Natural killer cell treated with Interleukin-12 subunit alpha and Interleukin-12 subunit beta and Interleukin-15 and Interleukin-18, amount 100 ng/mL, for 72 hours (primary cell): ENCODE measurements at regions not wholly inside any gene's neighbourhood (a gene's known extent, or its start where the extent isn't known, plus 50 kb on each side); places are given as distances from the start of the nearest gene placed in this dataset.

ENCODE experiments used
- ATAC-seq, 2 donors: fragments of 150-1000 bp; cut with Tn5 transposase in 1 of 2; sonication (Bioruptor Pico), chemical (Tn5 transposase) in 1 of 2; 2 replicates each; pipeline ENCODE4 v1.10.0; 2021
- DNase-seq: peaks from one replicate; pipeline ENCODE4 v3.0.0; 2022; ENCODE audit warnings: low spot score
- H3K27ac Mint-ChIP-seq, 2 donors: 1 replicate in 1 of 2; 2 replicates in 1 of 2; pipeline ENCODE4 v1.8.0; 2022; ENCODE audit warnings: mixed read lengths in 2 of 2, mild to moderate bottlenecking in 1 of 2, moderate library complexity in 1 of 2
- H3K27me3 Mint-ChIP-seq, 2 donors: 1 replicate in 1 of 2; 2 replicates in 1 of 2; pipeline ENCODE4 v1.8.0; 2022; ENCODE audit warnings: mixed read lengths in 2 of 2
- H3K36me3 Mint-ChIP-seq: one replicate; pipeline ENCODE4 v1.8.0; 2022; ENCODE audit warnings: mixed read lengths
- H3K4me1 Mint-ChIP-seq, 2 donors: 1 replicate in 1 of 2; 2 replicates in 1 of 2; pipeline ENCODE4 v1.8.0; 2022; ENCODE audit warnings: low read depth in 2 of 2, mixed read lengths in 2 of 2, mild to moderate bottlenecking in 1 of 2
- H3K4me3 Mint-ChIP-seq: one replicate; pipeline ENCODE4 v1.8.0; 2022; ENCODE audit warnings: mixed read lengths
- H3K9me3 Mint-ChIP-seq: 2 replicates; pipeline ENCODE4 v1.8.0; 2022; ENCODE audit warnings: mixed read lengths

GRCh38 chr14:30427846-30428245, 131.1 kb upstream of the G2E3 start:
- H3K4me3 Mint-ChIP-seq, result no peak overlapping the region
- H3K9me3 Mint-ChIP-seq, result peaks cover 3% of the 10 kb centered on the region
- H3K4me1 Mint-ChIP-seq, result no peaks in the 10 kb centered on the region
- peaks cover 3 to 6% of the 10 kb centered on the region in 2 donors for H3K27me3 Mint-ChIP-seq
- DNase-seq, result no peak
- ATAC-seq, result no peak
- H3K27ac Mint-ChIP-seq, result no peak overlapping the region
- H3K36me3 Mint-ChIP-seq, result no peaks in the 10 kb centered on the region

- Mint-ChIP-seq H3K4me1 (no peaks in the 10 kb centered on the region), H3K9me3 (peaks cover 3% of the 10 kb centered on the region), H3K27ac (no peak overlapping the region), H3K4me3 (no peak overlapping the region), H3K36me3 (no peaks in the 10 kb centered on the region), H3K27me3 (peaks cover 0 to 3% of the 10 kb centered on the region in 2 donors)
- no peak for DNase-seq
- ATAC-seq, result no peak
Observed at GRCh38 chr14:30431552-30431951, 127.4 kb upstream of the G2E3 start.

GRCh38 chr14:30440961-30441360, 118.0 kb upstream of the G2E3 start:
- Mint-ChIP-seq H3K9me3 (no peaks in the 10 kb centered on the region), H3K4me3 (no peak overlapping the region), H3K27ac (no peak overlapping the region), H3K27me3 (peaks cover 7% of the 10 kb centered on the region in 2 donors), H3K36me3 (no peaks in the 10 kb centered on the region), H3K4me1 (no peaks in the 10 kb centered on the region)
- DNase-seq (no peak), ATAC-seq (no peak)

- H3K9me3 Mint-ChIP-seq, result no peaks in the 10 kb centered on the region
- H3K27ac Mint-ChIP-seq, result no peak overlapping the region
- H3K4me1 Mint-ChIP-seq, result no peaks in the 10 kb centered on the region
- no peaks in the 10 kb centered on the region for H3K36me3 Mint-ChIP-seq
- peaks cover 7% of the 10 kb centered on the region in 2 donors for H3K27me3 Mint-ChIP-seq
- no peak for DNase-seq
- no peak for ATAC-seq
- H3K4me3 Mint-ChIP-seq, result no peak overlapping the region
Observed at GRCh38 chr14:30443368-30444007, 115.5 kb upstream of the G2E3 start.

- no peak overlapping the region for H3K27ac Mint-ChIP-seq
- H3K4me3 Mint-ChIP-seq, result no peak overlapping the region
- peaks cover 7% of the 10 kb centered on the region in 2 donors for H3K27me3 Mint-ChIP-seq
- no peaks in the 10 kb centered on the region for H3K36me3 Mint-ChIP-seq
- DNase-seq, result no peak
- ATAC-seq, result no peak
- H3K9me3 Mint-ChIP-seq, result no peaks in the 10 kb centered on the region
- H3K4me1 Mint-ChIP-seq, result no peaks in the 10 kb centered on the region
Observed at GRCh38 chr14:30444451-30444850, 114.5 kb upstream of the G2E3 start.

GRCh38 chr14:30445011-30445793, 113.8 kb upstream of the G2E3 start:
- DNase-seq, result no peak

GRCh38 chr14:30445852-30446251, 113.1 kb upstream of the G2E3 start:
- no peaks in the 10 kb centered on the region for H3K9me3 Mint-ChIP-seq
- no peaks in the 10 kb centered on the region for H3K36me3 Mint-ChIP-seq
- no peak for DNase-seq
- no peaks in the 10 kb centered on the region for H3K4me1 Mint-ChIP-seq
- no peak overlapping the region for H3K4me3 Mint-ChIP-seq
- H3K27me3 Mint-ChIP-seq, result peaks cover 7% of the 10 kb centered on the region in 2 donors
- no peak overlapping the region for H3K27ac Mint-ChIP-seq
- no peak for ATAC-seq

More at GRCh38 chr14:30445011-30445793, 113.8 kb upstream of the G2E3 start:
- Mint-ChIP-seq H3K36me3 (no peaks in the 10 kb centered on the region), H3K4me3 (no peak overlapping the region), H3K4me1 (no peaks in the 10 kb centered on the region), H3K27me3 (peaks cover 7% of the 10 kb centered on the region in 2 donors), H3K27ac (no peak overlapping the region), H3K9me3 (no peaks in the 10 kb centered on the region)
- ATAC-seq, result no peak

- DNase-seq, result no peak
- H3K4me1 Mint-ChIP-seq, result no peaks in the 10 kb centered on the region
- H3K36me3 Mint-ChIP-seq, result no peaks in the 10 kb centered on the region
- H3K4me3 Mint-ChIP-seq, result no peak overlapping the region
- ATAC-seq, result no peak
- no peaks in the 10 kb centered on the region for H3K9me3 Mint-ChIP-seq
- no peak overlapping the region for H3K27ac Mint-ChIP-seq
- peaks cover 0 to 8% of the 10 kb centered on the region in 2 donors for H3K27me3 Mint-ChIP-seq
Observed at GRCh38 chr14:30450631-30451545, 108.1 kb upstream of the G2E3 start.

GRCh38 chr14:30456296-30456695, 102.7 kb upstream of the G2E3 start:
- no peaks in the 10 kb centered on the region for H3K4me1 Mint-ChIP-seq
- ATAC-seq (no peak), DNase-seq (no peak)
- H3K36me3 Mint-ChIP-seq, result no peaks in the 10 kb centered on the region
- peaks cover 0 to 8% of the 10 kb centered on the region in 2 donors for H3K27me3 Mint-ChIP-seq
- H3K9me3 Mint-ChIP-seq, result no peaks in the 10 kb centered on the region
- no peak overlapping the region for H3K4me3 Mint-ChIP-seq
- no peak overlapping the region for H3K27ac Mint-ChIP-seq

GRCh38 chr14:30462358-30462757, 96.6 kb upstream of the G2E3 start:
- Mint-ChIP-seq H3K27ac (no peak overlapping the region), H3K4me3 (no peak overlapping the region), H3K36me3 (no peaks in the 10 kb centered on the region), H3K27me3 (peaks cover 2 to 7% of the 10 kb centered on the region in 2 donors), H3K9me3 (peaks cover 3% of the 10 kb centered on the region), H3K4me1 (no peaks in the 10 kb centered on the region)
- DNase-seq (no peak), ATAC-seq (no peak)

GRCh38 chr14:30464481-30464880, 94.5 kb upstream of the G2E3 start:
- Mint-ChIP-seq H3K36me3 (no peaks in the 10 kb centered on the region), H3K27me3 (peaks cover 2 to 7% of the 10 kb centered on the region in 2 donors), H3K4me1 (no peaks in the 10 kb centered on the region), H3K27ac (no peak overlapping the region), H3K9me3 (peaks cover 3% of the 10 kb centered on the region), H3K4me3 (no peak overlapping the region)
- ATAC-seq (no peak), DNase-seq (no peak)

GRCh38 chr14:30468354-30468753, 90.6 kb upstream of the G2E3 start:
- Mint-ChIP-seq H3K27ac (no peak overlapping the region), H3K27me3 (peaks cover 2 to 7% of the 10 kb centered on the region in 2 donors), H3K36me3 (no peaks in the 10 kb centered on the region), H3K9me3 (peaks cover 3% of the 10 kb centered on the region), H3K4me1 (no peaks in the 10 kb centered on the region), H3K4me3 (no peak overlapping the region)
- ATAC-seq (no peak), DNase-seq (no peak)

- DNase-seq (no peak), ATAC-seq (no peak)
- Mint-ChIP-seq H3K9me3 (no peaks in the 10 kb centered on the region), H3K4me1 (no peaks in the 10 kb centered on the region), H3K4me3 (no peak overlapping the region), H3K27me3 (no peaks in the 10 kb centered on the region), H3K27ac (no peak overlapping the region), H3K36me3 (no peaks in the 10 kb centered on the region)
Observed at GRCh38 chr14:30471980-30472379, 87.0 kb upstream of the G2E3 start.
